Keratinocyte (primary cell): ENCODE measurements at regions not wholly inside any gene's neighbourhood (a gene's known extent, or its start where the extent isn't known, plus 50 kb on each side); places are given as distances from the start of the nearest gene placed in this dataset.

ENCODE experiments used
- EZH2 ChIP-seq: IDR thresholded peaks from one replicate; pipeline ENCODE4 v1.6.1; 2012; ENCODE audit warnings: inconsistent platforms, mild to moderate bottlenecking, low read length, moderate library complexity
- TF ChIP-seq, protein P1 (sequence below), 3 experiments: IDR thresholded peaks in 1 of 3; conservative IDR thresholded peaks in 1 of 3; optimal IDR thresholded peaks in 1 of 3; 2 replicates in 2 of 3; 3 replicates in 1 of 3; pipeline versions ENCODE3 to v1.5.1; 2011; ENCODE audit warnings: low read length in 3 of 3, mild to moderate bottlenecking in 3 of 3, moderate library complexity in 2 of 3, control low read depth in 1 of 3, inconsistent platforms in 1 of 3; ENCODE audit not compliant: insufficient read depth in 2 of 3; ENCODE audit errors: extremely low read depth in 1 of 3

DNA sequence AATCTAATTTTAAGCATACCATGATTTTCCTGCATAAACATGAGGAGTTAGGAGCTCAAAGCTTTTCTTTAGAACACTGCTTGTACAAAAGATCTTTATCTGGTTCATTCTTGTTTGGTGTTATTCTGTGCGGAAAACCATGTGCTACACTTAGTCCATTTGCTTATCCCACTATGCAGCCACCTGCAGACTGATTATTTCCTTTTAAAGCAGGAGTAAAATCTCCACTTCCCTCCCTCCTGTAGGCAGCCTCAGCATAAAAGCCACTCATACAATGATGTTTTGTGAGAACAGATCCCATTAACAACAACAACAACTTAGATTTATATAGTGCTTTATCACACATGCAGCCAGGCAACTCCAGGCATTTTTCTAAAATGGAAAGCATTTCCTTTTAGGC is 355.3 kb upstream of the NEGR1 start:
- no peak for TF ChIP-seq EZH2
- TF ChIP-seq, protein P1, sequence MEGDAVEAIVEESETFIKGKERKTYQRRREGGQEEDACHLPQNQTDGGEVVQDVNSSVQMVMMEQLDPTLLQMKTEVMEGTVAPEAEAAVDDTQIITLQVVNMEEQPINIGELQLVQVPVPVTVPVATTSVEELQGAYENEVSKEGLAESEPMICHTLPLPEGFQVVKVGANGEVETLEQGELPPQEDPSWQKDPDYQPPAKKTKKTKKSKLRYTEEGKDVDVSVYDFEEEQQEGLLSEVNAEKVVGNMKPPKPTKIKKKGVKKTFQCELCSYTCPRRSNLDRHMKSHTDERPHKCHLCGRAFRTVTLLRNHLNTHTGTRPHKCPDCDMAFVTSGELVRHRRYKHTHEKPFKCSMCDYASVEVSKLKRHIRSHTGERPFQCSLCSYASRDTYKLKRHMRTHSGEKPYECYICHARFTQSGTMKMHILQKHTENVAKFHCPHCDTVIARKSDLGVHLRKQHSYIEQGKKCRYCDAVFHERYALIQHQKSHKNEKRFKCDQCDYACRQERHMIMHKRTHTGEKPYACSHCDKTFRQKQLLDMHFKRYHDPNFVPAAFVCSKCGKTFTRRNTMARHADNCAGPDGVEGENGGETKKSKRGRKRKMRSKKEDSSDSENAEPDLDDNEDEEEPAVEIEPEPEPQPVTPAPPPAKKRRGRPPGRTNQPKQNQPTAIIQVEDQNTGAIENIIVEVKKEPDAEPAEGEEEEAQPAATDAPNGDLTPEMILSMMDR (optimal IDR thresholded peaks at IDR 0.05 in 1 of 3, IDR thresholded peaks at IDR 0.05 in 1 of 3, conservative IDR thresholded peaks at IDR 0.05 in 1 of 3; ENCODE audit: extremely low read depth in 1 of 3, insufficient read depth in 2 of 3, low read length in 3 of 3) = no peak
